GM13977 (cell line): ENCODE measurements at regions not wholly inside any gene's neighbourhood (a gene's known extent, or its start where the extent isn't known, plus 50 kb on each side); places are given as distances from the start of the nearest gene placed in this dataset.

Experiments
- DNase-seq: peaks from one replicate; pipeline ENCODE4 v3.0.0; 2012; ENCODE audit warnings: low spot score
- in situ Hi-C: fragments of 300-500 bp; cut with MboI; formaldehyde crosslinking; loops from one replicate; pipeline ENCODE4 v1.12.0; 2022; ENCODE audit warnings: low sequenced_read_pairs, low pct_unique_long_range_greater_than_20kb, mixed read lengths, inconsistent platforms; ENCODE audit not compliant: unreplicated experiment
- TF ChIP-seq, protein P1 (sequence below): IDR thresholded peaks from 2 replicates; pipeline ENCODE4 v1.5.1; 2012; ENCODE audit warnings: mild to moderate bottlenecking, control low read depth; ENCODE audit not compliant: insufficient read depth; ENCODE audit errors: extremely low read depth, missing control alignments

DNA sequence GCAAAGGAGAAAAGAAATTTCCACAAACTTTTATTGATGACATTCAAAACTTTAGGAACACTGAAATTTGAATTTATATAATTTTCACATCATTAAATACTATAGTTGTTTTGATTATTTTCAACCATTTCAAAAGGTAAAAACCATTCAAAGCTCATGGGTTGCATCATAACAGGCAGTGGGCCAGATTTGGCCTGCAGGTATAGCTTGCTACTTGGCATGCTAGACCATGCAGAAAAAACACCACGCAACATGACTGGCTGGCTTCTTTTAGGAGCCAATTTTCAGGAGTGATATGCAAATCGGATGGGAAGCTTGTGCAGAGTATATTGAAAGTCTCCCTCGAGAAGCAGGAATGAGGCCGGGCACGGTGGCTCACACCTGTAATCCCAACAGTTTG, 144.8 kb downstream of the GLUL start:
- in situ Hi-C loops = no loop called here
- no peak for DNase-seq
- TF ChIP-seq, protein P1, sequence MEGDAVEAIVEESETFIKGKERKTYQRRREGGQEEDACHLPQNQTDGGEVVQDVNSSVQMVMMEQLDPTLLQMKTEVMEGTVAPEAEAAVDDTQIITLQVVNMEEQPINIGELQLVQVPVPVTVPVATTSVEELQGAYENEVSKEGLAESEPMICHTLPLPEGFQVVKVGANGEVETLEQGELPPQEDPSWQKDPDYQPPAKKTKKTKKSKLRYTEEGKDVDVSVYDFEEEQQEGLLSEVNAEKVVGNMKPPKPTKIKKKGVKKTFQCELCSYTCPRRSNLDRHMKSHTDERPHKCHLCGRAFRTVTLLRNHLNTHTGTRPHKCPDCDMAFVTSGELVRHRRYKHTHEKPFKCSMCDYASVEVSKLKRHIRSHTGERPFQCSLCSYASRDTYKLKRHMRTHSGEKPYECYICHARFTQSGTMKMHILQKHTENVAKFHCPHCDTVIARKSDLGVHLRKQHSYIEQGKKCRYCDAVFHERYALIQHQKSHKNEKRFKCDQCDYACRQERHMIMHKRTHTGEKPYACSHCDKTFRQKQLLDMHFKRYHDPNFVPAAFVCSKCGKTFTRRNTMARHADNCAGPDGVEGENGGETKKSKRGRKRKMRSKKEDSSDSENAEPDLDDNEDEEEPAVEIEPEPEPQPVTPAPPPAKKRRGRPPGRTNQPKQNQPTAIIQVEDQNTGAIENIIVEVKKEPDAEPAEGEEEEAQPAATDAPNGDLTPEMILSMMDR = no peak

DNA sequence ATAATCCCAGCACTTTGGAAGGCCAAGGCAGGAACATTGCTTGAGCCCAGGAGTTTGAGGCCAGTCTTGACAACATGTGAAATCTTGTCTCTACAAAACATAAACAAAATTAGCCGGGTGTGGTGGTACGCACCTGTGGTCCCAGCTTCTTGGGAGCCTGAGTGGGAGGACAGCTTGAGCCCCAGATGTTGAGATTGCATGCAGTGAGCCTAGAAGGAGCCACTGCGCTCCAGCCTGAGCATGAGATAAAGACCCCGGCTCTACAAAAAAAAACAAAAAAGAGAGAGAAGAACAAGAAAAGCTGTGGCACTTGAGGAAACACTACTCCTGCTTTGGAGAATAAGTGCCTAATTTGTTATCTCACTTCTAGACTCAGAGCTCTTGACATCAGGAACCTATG, 146.6 kb downstream of the GLUL start:
- no peak for DNase-seq
- in situ Hi-C loops = no loop called here
- TF ChIP-seq, protein P1 = no peak

DNA sequence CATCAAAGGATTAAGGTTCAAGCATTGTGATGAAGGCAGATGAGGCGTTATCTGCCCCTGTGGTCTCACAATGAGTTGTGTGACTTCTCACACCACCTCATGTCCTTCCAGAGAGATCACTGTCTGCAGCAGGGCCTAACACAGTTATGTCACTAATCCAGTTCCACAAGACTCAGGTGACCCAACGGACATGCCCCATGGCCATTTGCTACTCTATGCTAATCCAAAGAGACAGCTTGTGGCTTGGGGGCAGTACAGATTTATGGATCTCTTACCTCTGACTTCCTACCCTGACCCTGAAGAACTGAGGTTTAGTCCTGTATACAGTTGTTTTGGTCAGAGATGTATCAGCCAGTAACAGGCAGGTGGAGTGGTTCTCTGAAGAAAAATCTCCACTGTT, 147.1 kb downstream of the GLUL start:
- TF ChIP-seq, protein P1 = no peak
- DNase-seq = no peak
- in situ Hi-C loops = no loop called here

DNA sequence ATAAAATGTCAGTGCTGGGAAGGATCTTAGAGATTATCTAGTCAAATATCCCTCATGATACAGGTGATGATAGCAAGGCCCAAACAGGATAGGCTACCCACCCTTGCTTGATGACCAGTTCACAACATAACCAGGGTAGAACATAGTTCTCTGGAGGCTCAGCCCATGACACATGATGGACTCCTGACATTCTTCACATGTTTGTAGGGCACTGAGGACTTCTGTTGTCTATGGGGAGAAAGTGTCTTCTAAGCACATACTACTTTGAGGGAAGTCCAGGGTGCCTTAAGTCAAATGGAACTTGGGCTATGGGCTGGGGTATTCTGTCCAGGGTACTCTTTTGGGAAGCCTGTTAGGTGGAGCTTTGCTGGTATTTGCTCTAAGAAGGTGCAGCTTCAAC, 148.9 kb downstream of the GLUL start:
- TF ChIP-seq, protein P1 = no peak
- in situ Hi-C loops = no loop called here
- DNase-seq = no peak

DNA sequence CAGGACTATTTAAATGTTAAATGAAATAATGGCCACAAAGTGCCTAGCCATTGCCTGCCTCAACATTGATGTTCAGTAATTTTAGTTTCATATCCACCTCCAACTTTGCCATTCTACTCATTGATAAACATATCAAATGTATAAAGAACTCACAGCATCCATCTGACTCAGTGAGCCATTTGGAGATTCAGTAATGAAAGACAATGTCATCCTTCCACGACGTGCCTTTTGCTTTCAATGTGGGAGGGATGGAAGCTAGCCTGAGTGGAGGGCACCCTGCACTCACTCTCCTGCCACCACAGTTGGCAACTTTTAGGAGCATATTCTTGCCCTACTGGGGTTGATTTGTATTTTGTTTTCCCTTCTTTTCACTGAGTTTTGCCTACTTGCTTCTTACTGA, 151.5 kb downstream of the GLUL start:
- TF ChIP-seq, protein P1 = no peak
- in situ Hi-C loops = no loop called here

DNA sequence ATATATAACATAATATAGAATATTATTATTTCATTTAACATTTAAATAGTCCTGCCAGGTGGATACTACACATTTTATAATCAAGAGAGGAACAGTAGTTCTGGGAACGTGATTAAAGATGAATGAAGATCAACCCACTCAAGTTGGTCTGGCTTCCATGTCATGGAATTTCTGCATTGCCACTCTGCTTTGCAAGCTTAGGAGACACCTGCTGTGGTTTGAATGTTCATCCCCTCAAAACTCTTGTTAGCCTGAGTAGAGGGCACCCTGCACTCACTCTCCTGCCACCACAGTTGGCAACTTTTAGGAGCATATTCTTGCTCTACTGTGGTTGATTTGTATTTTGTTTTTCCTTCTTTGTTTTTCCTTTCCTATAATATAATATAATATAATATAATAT, 153.2 kb downstream of the GLUL start:
- no peak for DNase-seq
- in situ Hi-C loops = no loop called here
- TF ChIP-seq, protein P1 = no peak

More for the DNA sequence above, 151.5 kb downstream of the GLUL start:
- DNase-seq = no peak

DNA sequence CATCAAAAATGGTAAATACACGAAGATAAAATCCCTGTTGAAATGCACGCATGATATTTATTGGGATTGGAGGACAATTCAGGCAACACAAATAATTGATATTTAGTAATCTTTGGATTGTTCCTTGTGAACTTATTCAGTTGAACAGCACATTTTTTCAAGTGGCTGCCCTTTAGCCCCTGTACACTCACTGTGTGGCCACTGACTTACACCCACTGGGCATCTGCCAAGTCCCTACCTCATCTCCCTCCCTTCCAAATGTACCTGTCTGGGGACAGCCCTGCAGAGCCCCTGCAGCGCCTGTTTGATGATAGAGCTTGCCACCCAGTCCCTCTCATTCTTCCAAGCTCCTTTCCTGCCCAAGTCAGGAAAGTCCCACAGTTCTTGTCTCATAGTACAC, 154.3 kb downstream of the GLUL start:
- no peak for DNase-seq
- TF ChIP-seq, protein P1 = no peak
- in situ Hi-C loops = no loop called here
